Spleen (tissue), 7 donors: ENCODE measurements at regions not wholly inside any gene's neighbourhood (a gene's known extent, or its start where the extent isn't known, plus 50 kb on each side); places are given as distances from the start of the nearest gene placed in this dataset.

Source experiments
- POLR2A ChIP-seq, 3 donors: fragments of 450-650 bp; IDR thresholded peaks; one replicate each; pipeline ENCODE4 v1.5.1; 2017; ENCODE audit warnings: antibody characterized with exemption in 3 of 3, mild to moderate bottlenecking in 1 of 3
- POLR2AphosphoS5 ChIP-seq, 3 donors: sonication (generic); formaldehyde crosslinking; IDR thresholded peaks; one replicate each; pipeline ENCODE4 v1.5.1; 2017; ENCODE audit warnings: antibody characterized with exemption in 3 of 3
- TF ChIP-seq, protein P1 (sequence below), 11 experiments: fragments of 200-600 bp in 7 of 11; fragments of 450-650 bp in 4 of 11; sonication (generic) in 4 of 11; IDR thresholded peaks in 8 of 11; conservative IDR thresholded peaks in 3 of 11; 1 replicate in 7 of 11; 2 replicates in 4 of 11; pipeline versions ENCODE4 v1.4.0 to v1.8.0; 2016 to 2021; ENCODE audit warnings: antibody characterized with exemption in 11 of 11, inconsistent platforms in 4 of 11, mild to moderate bottlenecking in 1 of 11
- donor health status: DM: no; HTN: no; CAD: no; lungs with moderate emphysema.
- donor health status: DM: no; HTN: no; CAD: no.
- donor health status: DM: no; HTN: no; CAD: no.

DNA sequence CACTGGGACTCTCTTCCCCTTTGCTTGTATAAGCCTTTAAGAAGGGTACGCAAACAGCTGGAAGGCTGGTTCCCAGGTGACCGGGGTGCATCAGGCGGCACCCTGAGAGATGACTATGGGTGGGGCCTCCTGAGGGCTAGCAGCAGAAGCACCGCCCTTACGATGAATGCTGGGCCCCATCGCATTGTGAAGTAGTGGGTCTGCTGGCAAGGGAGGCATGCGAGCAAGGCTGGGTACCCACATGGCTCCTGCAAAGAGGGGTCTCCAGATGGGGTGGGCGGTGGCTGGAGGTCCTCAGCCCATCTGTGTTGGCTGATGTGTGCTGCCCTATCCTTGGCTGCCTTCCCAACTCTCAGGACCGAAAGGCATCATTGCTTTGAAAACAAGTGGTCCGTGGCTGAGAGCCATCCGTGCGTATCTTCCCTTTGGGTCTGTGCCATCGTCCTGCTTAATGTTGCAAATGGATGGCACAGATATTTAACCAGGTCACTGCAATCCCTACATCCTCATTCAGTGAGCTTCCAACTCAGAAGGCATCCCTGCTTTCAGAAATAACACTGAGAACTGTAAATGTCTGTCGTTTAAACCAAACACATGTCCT lies 83.5 kb upstream of the GPC1 start:
- TF ChIP-seq POLR2A (IDR thresholded peaks at IDR 0.05) (no peak), POLR2AphosphoS5 (IDR thresholded peaks at IDR 0.05) (no peak)
- TF ChIP-seq, protein P1, sequence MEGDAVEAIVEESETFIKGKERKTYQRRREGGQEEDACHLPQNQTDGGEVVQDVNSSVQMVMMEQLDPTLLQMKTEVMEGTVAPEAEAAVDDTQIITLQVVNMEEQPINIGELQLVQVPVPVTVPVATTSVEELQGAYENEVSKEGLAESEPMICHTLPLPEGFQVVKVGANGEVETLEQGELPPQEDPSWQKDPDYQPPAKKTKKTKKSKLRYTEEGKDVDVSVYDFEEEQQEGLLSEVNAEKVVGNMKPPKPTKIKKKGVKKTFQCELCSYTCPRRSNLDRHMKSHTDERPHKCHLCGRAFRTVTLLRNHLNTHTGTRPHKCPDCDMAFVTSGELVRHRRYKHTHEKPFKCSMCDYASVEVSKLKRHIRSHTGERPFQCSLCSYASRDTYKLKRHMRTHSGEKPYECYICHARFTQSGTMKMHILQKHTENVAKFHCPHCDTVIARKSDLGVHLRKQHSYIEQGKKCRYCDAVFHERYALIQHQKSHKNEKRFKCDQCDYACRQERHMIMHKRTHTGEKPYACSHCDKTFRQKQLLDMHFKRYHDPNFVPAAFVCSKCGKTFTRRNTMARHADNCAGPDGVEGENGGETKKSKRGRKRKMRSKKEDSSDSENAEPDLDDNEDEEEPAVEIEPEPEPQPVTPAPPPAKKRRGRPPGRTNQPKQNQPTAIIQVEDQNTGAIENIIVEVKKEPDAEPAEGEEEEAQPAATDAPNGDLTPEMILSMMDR (IDR thresholded peaks at IDR 0.05 in 8 of 11, conservative IDR thresholded peaks at IDR 0.05 in 3 of 11): no peak
